Spleen (tissue), 7 donors: ENCODE measurements at regions not wholly inside any gene's neighbourhood (a gene's known extent, or its start where the extent isn't known, plus 50 kb on each side); places are given as distances from the start of the nearest gene placed in this dataset.

Experiments
- POLR2A ChIP-seq, 3 donors: fragments of 450-650 bp; IDR thresholded peaks; one replicate each; pipeline ENCODE4 v1.5.1; 2017; ENCODE audit warnings: antibody characterized with exemption in 3 of 3, mild to moderate bottlenecking in 1 of 3
- POLR2AphosphoS5 ChIP-seq, 3 donors: sonication (generic); formaldehyde crosslinking; IDR thresholded peaks; one replicate each; pipeline ENCODE4 v1.5.1; 2017; ENCODE audit warnings: antibody characterized with exemption in 3 of 3
- TF ChIP-seq, protein P1 (sequence below), 11 experiments: fragments of 200-600 bp in 7 of 11; fragments of 450-650 bp in 4 of 11; sonication (generic) in 4 of 11; IDR thresholded peaks in 8 of 11; conservative IDR thresholded peaks in 3 of 11; 1 replicate in 7 of 11; 2 replicates in 4 of 11; pipeline versions ENCODE4 v1.4.0 to v1.8.0; 2016 to 2021; ENCODE audit warnings: antibody characterized with exemption in 11 of 11, inconsistent platforms in 4 of 11, mild to moderate bottlenecking in 1 of 11
- donor health status: DM: no; HTN: no; CAD: no; lungs with moderate emphysema.
- donor health status: DM: no; HTN: no; CAD: no.
- donor health status: DM: no; HTN: no; CAD: no.

DNA sequence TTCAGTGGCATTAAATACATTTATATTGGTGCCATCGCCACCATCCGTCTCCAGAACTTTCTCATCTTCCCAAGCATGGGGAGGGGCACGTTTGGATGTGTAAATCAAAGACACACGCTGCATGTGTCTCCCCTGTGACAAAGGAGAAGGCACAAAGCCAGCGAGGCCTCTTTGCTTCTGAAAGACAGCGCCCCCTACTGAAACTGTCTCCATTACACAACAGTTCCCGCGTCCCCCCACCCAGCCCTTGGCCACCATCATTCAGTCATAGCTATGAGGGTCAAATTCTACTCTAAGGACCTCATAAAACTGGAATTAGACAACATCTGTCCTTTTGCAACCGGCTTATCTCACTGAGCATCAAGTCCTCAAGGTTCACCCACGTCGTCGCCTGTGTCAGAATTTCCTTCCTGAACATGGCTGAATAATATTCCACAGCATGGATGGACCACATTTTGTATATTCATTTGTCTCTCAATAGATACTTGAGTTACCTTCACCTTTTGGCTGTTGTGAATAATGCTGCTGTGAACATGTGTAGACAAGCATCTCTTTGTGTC is 64.8 kb downstream of the IGF2 start:
- TF ChIP-seq POLR2A (IDR thresholded peaks at IDR 0.05) (no peak), POLR2AphosphoS5 (IDR thresholded peaks at IDR 0.05) (no peak)
- TF ChIP-seq, protein P1, sequence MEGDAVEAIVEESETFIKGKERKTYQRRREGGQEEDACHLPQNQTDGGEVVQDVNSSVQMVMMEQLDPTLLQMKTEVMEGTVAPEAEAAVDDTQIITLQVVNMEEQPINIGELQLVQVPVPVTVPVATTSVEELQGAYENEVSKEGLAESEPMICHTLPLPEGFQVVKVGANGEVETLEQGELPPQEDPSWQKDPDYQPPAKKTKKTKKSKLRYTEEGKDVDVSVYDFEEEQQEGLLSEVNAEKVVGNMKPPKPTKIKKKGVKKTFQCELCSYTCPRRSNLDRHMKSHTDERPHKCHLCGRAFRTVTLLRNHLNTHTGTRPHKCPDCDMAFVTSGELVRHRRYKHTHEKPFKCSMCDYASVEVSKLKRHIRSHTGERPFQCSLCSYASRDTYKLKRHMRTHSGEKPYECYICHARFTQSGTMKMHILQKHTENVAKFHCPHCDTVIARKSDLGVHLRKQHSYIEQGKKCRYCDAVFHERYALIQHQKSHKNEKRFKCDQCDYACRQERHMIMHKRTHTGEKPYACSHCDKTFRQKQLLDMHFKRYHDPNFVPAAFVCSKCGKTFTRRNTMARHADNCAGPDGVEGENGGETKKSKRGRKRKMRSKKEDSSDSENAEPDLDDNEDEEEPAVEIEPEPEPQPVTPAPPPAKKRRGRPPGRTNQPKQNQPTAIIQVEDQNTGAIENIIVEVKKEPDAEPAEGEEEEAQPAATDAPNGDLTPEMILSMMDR (IDR thresholded peaks at IDR 0.05 in 8 of 11, conservative IDR thresholded peaks at IDR 0.05 in 3 of 11): no peak
